GM21825 (cell line): ENCODE measurements at regions not wholly inside any gene's neighbourhood (a gene's known extent, or its start where the extent isn't known, plus 50 kb on each side); places are given as distances from the start of the nearest gene placed in this dataset.

Experiments
- ATAC-seq: cut with Tn5 transposase; IDR thresholded peaks from one replicate; pipeline ENCODE4 v1.9.1; 2021; ENCODE audit warnings: mild to moderate bottlenecking, moderate library complexity; ENCODE audit not compliant: unreplicated experiment

GRCh38 chr4:182014164-182014563, 229.0 kb upstream of the TENM3 start:
- ATAC-seq = no peak

GRCh38 chr4:182015014-182015413, 228.2 kb upstream of the TENM3 start:
- ATAC-seq = no peak

- no peak for ATAC-seq
Measured at GRCh38 chr4:182015893-182016292, 227.3 kb upstream of the TENM3 start.

GRCh38 chr4:182017038-182017437, 226.2 kb upstream of the TENM3 start:
- no peak for ATAC-seq

- ATAC-seq = no peak
Measured at GRCh38 chr4:182018691-182019090, 224.5 kb upstream of the TENM3 start.

- peak; percentile 92 for ATAC-seq
Measured at GRCh38 chr4:182019148-182019652, 224.0 kb upstream of the TENM3 start.

- no peak for ATAC-seq
Measured at GRCh38 chr4:182022909-182023308, 220.3 kb upstream of the TENM3 start.

- ATAC-seq = no peak
Measured at GRCh38 chr4:182023469-182023868, 219.7 kb upstream of the TENM3 start.

GRCh38 chr4:182042945-182043344, 200.3 kb upstream of the TENM3 start:
- no peak for ATAC-seq

- no peak for ATAC-seq
Measured at GRCh38 chr4:182048871-182049270, 194.3 kb upstream of the TENM3 start.

- ATAC-seq = no peak
Measured at GRCh38 chr4:182056866-182057265, 186.3 kb upstream of the TENM3 start.

- no peak for ATAC-seq
Measured at GRCh38 chr4:182062458-182062857, 180.7 kb upstream of the TENM3 start.

- ATAC-seq = no peak
Measured at GRCh38 chr4:182062936-182063335, 180.3 kb upstream of the TENM3 start.

GRCh38 chr4:182063651-182064050, 179.6 kb upstream of the TENM3 start:
- no peak for ATAC-seq

- ATAC-seq = no peak
Measured at GRCh38 chr4:182065255-182065654, 177.9 kb upstream of the TENM3 start.

GRCh38 chr4:182066037-182066436, 177.2 kb upstream of the TENM3 start:
- ATAC-seq = no peak

GRCh38 chr4:182067828-182068227, 175.4 kb upstream of the TENM3 start:
- no peak for ATAC-seq

- no peak for ATAC-seq
Measured at GRCh38 chr4:182068920-182069319, 174.3 kb upstream of the TENM3 start.

- ATAC-seq = no peak
Measured at GRCh38 chr4:182073278-182073677, 169.9 kb upstream of the TENM3 start.

GRCh38 chr4:182074139-182074538, 169.1 kb upstream of the TENM3 start:
- ATAC-seq = no peak

- no peak for ATAC-seq
Measured at GRCh38 chr4:182074810-182075209, 168.4 kb upstream of the TENM3 start.

GRCh38 chr4:182082910-182083309, 160.3 kb upstream of the TENM3 start:
- no peak for ATAC-seq

- no peak for ATAC-seq
Measured at GRCh38 chr4:182083671-182084410, 159.4 kb upstream of the TENM3 start.
